HG03469 (cell line): ENCODE measurements at regions not wholly inside any gene's neighbourhood (a gene's known extent, or its start where the extent isn't known, plus 50 kb on each side); places are given as distances from the start of the nearest gene placed in this dataset.
"Not testable (repeated sequence)": the region's sequence is repeated elsewhere in the genome, so short reads cannot be mapped to it uniquely, and the experiment has no call there.

Experiments used
- ATAC-seq: cut with Tn5 transposase; IDR thresholded peaks from one replicate; pipeline ENCODE4 v1.9.1; 2021; ENCODE audit warnings: mild to moderate bottlenecking, moderate library complexity, moderate number of reproducible peaks; ENCODE audit not compliant: unreplicated experiment

DNA sequence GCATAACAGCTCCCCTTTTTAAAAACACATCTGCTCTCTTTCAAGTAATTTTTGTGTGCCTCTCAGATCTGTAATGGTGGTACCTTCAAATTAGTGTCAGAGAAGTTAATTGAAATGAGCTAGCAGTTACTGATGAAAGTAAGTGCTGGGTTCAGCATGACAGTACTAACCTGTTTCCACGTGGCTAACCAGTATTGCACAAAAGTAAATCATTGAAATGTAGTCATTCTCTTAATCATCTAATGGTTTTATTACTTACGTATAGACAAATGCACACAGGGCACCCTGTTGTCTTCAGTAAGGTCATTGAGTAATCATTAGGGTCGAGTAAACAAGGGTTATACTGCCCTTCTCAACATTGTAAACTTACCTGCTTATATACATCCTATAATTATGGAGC lies 157.8 kb upstream of the PRR16 start:
- ATAC-seq = no peak

GRCh38 chr5:120314191-120314590 lies 149.9 kb upstream of the PRR16 start:
- ATAC-seq = no peak

- ATAC-seq = no peak
These were observed 143.5 kb upstream of the PRR16 start for GRCh38 chr5:120320626-120321025.

DNA sequence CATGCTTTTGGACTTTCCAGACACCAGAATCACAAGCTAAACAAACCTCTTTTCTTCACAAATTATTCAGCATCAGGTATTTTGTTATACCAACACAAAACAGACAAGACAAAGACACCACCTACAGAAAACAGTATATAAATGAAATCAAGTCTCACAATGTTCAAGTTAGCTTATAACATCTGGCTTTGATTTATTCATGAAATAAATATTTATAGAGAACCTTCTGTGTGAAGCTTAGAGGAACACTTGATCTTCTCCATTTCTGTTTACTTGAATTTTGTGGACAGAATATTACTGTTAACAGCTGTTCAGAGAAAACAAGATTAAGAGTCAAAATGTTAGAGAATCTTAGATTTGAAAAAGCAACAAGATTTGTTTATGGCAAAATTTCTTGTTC lies 137.4 kb upstream of the PRR16 start:
- ATAC-seq = no peak

- no peak for ATAC-seq
These were observed 136.9 kb upstream of the PRR16 start for GRCh38 chr5:120327180-120327579.

DNA sequence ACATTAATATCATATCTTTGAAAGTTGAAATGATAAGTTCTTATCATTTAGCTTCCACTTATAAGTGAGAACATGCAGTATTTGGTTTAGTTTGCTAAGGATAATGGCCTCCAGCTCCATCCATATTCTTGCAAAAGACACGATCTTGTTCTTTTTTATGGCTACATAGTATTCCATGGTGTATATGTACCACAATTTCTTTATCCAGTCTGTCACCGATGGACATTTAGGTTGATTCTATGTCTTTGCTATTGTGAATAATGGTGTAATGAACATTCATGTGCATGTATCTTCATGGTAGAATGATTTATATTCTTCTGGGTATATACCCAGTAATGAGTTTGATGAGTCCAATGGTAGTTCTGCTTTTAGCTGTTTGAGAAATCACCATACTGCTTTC lies 135.0 kb upstream of the PRR16 start:
- ATAC-seq = no peak

- ATAC-seq = no peak
These were observed 133.5 kb upstream of the PRR16 start for GRCh38 chr5:120330558-120330957.

DNA sequence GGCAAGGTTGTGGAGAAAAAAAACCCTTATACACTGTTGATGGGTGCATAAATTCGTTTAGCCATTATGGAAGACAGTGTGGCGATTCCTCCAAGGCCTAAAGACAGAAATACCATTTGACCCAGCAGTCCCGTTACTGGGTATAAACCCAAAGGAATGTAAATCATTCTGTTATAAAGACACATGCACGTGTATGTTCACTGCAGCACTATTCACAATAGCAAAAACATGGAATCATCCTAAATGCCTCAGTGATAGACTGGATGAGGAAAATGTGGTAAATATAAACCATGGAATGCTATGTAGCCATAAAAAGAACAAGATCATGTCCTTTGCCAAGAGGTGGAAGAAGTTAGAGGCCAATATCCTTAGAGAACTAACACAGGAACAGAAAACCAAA lies 119.9 kb upstream of the PRR16 start:
- no peak for ATAC-seq

GRCh38 chr5:120345947-120346346 lies 118.2 kb upstream of the PRR16 start:
- no peak for ATAC-seq

DNA sequence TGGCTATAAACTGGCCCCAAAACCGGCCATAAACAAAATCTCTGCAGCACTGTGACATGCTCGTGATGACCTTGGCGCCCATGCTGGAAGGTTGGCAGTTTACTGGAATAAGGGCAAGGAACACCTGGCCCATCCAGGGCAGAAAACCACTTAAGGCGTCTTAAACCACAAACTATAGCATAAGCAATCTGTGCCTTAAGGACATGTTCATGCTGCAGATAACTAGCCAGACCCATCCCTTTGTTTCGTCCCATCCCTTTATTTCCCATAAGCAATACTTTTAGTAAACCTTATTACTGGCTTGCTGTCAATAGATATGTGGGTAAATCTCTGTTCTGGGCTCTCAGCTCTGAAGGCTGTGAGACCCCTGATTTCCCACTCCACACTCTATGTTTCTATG lies 113.0 kb upstream of the PRR16 start:
- not testable (repeated sequence) for ATAC-seq

GRCh38 chr5:120354126-120354525 lies 110.0 kb upstream of the PRR16 start:
- ATAC-seq = no peak

DNA sequence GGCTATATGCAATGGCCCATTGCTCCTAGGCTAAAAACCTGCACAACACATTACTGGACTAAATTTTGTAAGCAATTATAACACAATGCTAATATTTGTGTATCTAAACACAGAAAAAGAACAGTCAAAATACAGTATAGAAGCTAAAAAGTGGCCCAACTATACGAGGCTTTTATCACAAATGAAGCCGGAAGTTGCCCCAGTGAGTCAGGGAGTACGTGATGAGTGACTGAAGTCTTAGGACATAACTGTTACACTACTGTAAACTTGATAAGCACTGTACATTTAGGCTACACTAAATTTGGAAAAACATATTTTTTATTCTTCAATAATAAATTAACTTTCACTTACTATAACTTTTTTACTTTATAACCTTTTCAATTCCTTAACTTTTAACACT lies 105.2 kb upstream of the PRR16 start:
- no peak for ATAC-seq

- ATAC-seq = no peak
These were observed 102.2 kb upstream of the PRR16 start for GRCh38 chr5:120361941-120362340.

DNA sequence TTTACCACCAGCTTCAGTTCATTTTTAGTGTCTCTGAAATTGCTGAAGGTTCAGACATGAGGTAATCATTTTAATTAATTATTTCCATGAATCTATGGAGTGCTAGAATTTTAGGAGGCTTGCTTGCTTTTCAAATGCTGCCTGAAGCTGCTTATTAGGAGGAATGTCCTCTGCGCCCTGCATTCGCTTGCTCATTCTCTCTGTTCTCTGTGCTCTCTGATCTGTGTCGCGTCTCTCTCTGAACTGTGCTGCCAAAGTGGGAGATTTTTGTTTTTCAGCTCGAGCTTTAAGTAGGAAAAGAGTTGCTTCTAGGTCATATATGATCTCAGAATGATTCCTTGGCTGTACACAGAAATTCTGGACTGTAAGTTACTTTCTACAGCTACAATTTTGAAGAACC lies 101.7 kb upstream of the PRR16 start:
- no peak for ATAC-seq

- no peak for ATAC-seq
These were observed 98.2 kb upstream of the PRR16 start for GRCh38 chr5:120365656-120366446.

DNA sequence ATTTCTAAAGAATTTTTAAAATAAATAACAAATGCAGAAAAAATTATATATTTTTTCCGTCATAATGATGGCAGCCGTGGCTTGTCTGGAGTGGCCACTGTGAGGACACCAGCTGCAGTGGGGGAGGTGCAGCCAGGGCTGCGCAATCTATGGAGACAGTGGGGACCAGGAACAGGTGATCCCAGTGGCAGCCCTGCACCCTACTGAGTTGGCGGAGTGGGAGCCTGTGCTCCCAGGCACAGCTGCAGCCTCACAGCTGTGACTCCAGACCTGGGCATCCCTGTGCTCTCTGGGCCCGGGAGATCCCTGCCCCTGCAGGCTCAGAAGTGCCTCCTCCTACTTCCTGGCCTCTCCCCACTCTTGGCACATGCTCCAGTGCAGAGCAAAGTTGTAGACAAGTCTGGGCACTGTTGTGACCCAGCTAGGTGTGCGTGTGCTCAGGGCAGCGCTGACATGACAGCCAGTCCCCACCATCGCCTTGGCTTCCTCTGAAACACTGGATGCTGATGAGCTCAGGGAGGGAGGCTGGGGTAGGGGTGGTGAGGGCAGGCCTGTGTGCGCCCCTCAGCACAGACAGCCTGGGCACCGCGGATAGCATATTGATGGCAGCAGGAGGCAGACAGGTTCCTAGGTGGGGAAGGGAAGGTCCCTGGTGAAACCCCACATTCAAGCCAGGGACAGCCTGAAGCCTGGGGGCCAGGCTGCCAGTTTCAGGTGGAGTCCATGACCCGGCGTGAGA lies 96.0 kb upstream of the PRR16 start:
- no peak for ATAC-seq

DNA sequence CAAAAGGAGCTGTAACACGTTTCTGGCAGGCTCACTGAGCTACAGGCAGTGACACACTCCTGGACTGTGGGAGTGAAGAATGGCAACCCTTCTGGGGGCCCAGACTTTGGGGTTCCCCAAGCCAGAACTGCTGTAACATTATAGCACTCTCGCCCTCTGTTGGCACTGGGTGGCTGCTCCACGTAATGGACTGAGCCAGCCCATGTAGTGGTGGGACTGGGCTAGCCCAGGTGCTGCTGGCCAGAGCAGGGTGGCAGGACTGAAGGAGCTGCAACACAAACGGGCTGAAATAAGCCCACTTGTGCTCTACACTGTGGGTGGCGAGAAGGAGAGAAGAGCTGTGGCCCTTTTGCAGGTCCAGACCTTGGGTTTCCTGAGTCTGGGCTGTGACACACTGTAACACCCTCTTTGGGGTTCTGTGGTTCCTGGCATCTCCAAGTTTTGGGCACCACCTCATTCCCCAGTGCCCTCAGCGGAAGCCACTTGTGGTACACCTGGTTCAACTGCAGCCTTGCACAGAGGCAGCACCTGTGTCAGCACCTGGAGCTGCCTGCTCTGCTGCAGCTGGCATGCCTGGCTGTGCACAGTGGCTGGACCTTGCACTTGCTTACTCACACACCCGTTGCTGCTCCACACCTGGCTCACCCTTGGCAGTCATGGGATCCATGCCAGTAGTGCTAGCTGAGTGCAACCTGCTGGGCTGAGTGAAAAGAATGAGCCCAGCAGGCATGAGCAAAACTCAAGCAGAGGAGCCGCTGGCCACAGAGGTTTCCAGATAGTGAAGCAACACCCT lies 95.0 kb upstream of the PRR16 start:
- ATAC-seq = no peak

GRCh38 chr5:120372899-120373298 lies 91.2 kb upstream of the PRR16 start:
- ATAC-seq = no peak

DNA sequence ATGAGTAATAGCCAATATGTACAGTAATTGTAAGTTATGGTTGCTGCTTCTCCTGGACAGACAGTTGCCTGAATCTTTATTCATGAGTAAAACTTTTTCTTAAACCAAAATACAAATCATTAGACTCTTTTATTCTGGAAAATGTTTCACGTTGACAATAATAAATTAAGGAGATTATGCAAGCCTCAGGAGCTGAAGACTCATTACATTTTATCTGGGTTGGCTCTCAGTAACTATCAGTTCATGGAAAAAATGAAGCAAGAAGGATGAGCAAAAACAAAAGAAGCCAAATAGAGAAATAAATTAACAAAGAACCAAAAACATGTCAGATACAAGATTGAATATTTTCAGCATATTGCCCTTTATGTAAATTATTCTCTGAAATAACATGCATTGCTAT lies 88.9 kb upstream of the PRR16 start:
- ATAC-seq = no peak

- ATAC-seq = no peak
These were observed 83.5 kb upstream of the PRR16 start for GRCh38 chr5:120380644-120381043.

- ATAC-seq = no peak
These were observed 81.3 kb upstream of the PRR16 start for GRCh38 chr5:120382833-120383232.

- no peak for ATAC-seq
These were observed 77.1 kb upstream of the PRR16 start for GRCh38 chr5:120386981-120387380.
